Nephron progenitor cell (in vitro differentiated cells): ENCODE measurements at regions not wholly inside any gene's neighbourhood (a gene's known extent, or its start where the extent isn't known, plus 50 kb on each side); places are given as distances from the start of the nearest gene placed in this dataset.

Experiments
- DNase-seq: peaks from one replicate; pipeline ENCODE4 v3.0.0; 2021
- H3K27ac Mint-ChIP-seq: 2 replicates; pipeline ENCODE4 v1.8.0; 2021; ENCODE audit warnings: mild to moderate bottlenecking, moderate library complexity, mixed read lengths
- H3K27me3 Mint-ChIP-seq: 2 replicates; pipeline ENCODE4 v1.8.0; 2021; ENCODE audit warnings: mild to moderate bottlenecking, low read depth, mixed read lengths; ENCODE audit not compliant: poor library complexity
- H3K36me3 Mint-ChIP-seq: 2 replicates; pipeline ENCODE4 v1.8.0; 2021; ENCODE audit warnings: low read depth, mixed read lengths
- H3K4me1 Mint-ChIP-seq: 2 replicates; pipeline ENCODE4 v1.8.0; 2021; ENCODE audit warnings: mixed read lengths
- H3K4me3 Mint-ChIP-seq: 2 replicates; pipeline ENCODE4 v1.8.0; 2021; ENCODE audit warnings: mild to moderate bottlenecking, moderate library complexity, mixed read lengths
- H3K9me3 Mint-ChIP-seq: 2 replicates; pipeline ENCODE4 v1.8.0; 2021; ENCODE audit warnings: mild to moderate bottlenecking, moderate library complexity, mixed read lengths
- TF ChIP-seq, protein P1 (sequence below): fragments of 200-600 bp; sonication (generic); IDR thresholded peaks from 2 replicates; pipeline ENCODE4 v1.5.0; 2021; ENCODE audit warnings: antibody characterized with exemption

DNA sequence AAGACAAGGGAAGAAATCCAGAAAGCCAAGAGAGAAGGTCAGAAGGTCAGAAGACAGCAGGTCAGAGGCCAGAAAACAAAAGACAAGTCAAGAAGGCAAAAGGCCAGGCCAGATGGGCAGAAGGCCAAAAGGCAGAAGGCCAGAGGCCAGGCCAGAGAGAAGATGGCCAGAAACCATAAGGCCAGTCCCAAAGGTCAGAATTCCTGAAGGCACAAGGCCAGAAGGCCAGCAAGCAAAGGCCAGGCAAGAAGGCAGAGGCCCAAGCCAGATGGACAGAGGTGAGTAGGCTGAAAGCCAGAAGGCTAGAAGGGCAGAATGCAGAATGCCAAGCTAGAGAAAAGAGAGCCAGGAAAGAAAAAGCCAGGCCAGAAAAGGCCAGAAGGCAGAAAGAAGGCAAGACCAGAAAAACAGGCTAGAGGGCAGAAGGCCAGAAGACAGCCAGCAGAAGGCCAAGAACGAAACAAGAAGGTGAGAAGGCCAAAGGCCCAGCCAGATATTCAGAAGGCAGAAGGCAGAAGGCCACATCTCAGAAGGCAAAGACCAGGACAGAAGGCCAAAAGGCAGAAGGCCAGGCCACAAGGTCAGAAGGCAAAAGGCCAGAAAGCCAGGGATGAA, 186.3 kb downstream of the TUBA3C start:
- H3K27ac Mint-ChIP-seq = no peak overlapping the region
- no peaks in the 10 kb centered on the region for H3K4me1 Mint-ChIP-seq
- peaks cover 22% of the 10 kb centered on the region for H3K36me3 Mint-ChIP-seq
- DNase-seq = no peak
- peaks cover 100% of the 10 kb centered on the region for H3K9me3 Mint-ChIP-seq
- no peaks in the 10 kb centered on the region for H3K27me3 Mint-ChIP-seq
- H3K4me3 Mint-ChIP-seq = no peak overlapping the region
- TF ChIP-seq, protein P1, sequence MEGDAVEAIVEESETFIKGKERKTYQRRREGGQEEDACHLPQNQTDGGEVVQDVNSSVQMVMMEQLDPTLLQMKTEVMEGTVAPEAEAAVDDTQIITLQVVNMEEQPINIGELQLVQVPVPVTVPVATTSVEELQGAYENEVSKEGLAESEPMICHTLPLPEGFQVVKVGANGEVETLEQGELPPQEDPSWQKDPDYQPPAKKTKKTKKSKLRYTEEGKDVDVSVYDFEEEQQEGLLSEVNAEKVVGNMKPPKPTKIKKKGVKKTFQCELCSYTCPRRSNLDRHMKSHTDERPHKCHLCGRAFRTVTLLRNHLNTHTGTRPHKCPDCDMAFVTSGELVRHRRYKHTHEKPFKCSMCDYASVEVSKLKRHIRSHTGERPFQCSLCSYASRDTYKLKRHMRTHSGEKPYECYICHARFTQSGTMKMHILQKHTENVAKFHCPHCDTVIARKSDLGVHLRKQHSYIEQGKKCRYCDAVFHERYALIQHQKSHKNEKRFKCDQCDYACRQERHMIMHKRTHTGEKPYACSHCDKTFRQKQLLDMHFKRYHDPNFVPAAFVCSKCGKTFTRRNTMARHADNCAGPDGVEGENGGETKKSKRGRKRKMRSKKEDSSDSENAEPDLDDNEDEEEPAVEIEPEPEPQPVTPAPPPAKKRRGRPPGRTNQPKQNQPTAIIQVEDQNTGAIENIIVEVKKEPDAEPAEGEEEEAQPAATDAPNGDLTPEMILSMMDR = no peak

DNA sequence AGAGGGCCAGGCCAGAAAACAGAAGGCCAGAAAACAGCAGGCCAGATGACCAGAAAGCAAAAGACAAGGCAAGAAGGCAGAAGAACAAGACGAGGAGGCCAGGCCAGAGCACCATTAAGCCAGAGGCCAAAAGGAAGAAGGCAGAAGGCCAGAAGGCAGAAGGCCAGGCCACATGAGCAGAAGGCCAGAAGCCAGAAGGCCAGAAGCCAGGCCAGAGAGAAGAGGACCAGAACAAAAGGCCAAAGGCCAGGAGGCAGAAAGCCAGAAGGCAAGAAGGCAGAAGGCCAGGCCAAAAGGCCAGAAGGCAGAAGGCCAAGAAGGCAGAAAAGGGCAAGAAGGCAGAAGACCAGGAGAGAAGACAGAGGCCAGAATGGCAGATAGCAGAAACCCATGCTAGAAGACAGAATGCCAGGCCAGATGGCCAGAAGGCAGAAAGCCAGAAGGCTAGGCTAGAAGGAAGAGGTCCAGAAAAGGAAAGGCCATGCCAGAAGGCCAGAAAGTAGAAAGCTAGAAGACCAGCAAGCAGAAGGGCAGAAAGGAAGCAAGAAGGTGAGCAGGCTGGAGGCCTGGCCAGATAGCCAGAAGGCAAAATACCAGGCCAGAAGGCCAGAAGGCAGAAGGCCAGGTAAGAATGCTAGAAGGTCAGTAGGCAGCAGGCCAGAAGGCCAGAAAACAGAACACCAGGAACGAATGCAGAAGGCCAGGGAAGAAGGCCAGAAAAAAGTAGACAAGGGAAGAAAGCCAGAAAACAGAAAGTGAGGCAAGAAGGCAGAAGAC, 187.6 kb downstream of the TUBA3C start:
- TF ChIP-seq, protein P1 = no peak
- DNase-seq = no peak
- Mint-ChIP-seq H3K27me3 (no peaks in the 10 kb centered on the region), H3K27ac (no peak overlapping the region), H3K4me1 (no peaks in the 10 kb centered on the region), H3K4me3 (no peak overlapping the region), H3K9me3 (peaks cover 99% of the 10 kb centered on the region), H3K36me3 (peaks cover 22% of the 10 kb centered on the region)

DNA sequence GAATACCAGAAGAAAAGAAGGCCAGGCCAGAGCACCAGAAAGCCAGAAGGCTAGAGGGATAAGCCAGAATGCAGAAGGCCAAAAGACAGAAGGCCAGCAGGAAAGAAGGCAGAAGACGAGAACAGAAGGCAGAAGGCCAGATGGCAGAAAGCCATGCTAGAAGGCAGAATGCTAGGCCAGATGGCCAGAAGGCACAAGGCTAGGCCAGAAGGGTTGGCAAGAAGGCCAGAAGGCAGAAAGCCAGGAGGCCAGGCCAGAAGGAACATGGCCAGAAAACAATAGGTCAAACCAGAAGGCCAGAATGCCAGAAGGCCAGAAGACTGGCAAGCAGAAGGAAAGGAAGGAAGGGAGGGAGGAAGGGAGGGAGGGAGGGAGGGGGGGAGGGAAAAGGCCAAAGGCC, 188.8 kb downstream of the TUBA3C start:
- Mint-ChIP-seq H3K36me3 (peaks cover 22% of the 10 kb centered on the region), H3K4me3 (no peak overlapping the region), H3K27ac (no peak overlapping the region), H3K4me1 (no peaks in the 10 kb centered on the region), H3K9me3 (peaks cover 99% of the 10 kb centered on the region), H3K27me3 (no peaks in the 10 kb centered on the region)
- TF ChIP-seq, protein P1 = no peak
- DNase-seq = no peak

DNA sequence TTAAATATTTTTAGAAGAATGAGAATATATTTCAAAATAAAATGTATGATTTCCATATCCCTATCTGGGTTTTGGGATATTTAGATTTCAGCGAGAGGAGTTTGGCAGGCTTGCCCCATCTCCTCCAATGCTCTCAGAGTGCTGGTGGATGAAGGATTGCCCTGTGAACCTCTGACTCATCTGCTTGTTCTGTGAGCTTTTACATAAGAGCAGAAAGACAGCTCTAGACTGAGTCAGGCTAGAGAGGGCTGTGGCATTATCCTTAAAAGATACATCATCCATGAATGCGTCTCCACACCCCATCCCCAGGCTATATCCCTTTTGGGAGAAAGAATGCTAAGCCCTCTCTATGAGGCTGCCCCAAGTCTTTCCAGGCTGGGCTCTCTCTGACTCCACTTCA, 190.6 kb downstream of the TUBA3C start:
- peaks cover 99% of the 10 kb centered on the region for H3K9me3 Mint-ChIP-seq
- no peak overlapping the region for H3K27ac Mint-ChIP-seq
- TF ChIP-seq, protein P1 = no peak

DNA sequence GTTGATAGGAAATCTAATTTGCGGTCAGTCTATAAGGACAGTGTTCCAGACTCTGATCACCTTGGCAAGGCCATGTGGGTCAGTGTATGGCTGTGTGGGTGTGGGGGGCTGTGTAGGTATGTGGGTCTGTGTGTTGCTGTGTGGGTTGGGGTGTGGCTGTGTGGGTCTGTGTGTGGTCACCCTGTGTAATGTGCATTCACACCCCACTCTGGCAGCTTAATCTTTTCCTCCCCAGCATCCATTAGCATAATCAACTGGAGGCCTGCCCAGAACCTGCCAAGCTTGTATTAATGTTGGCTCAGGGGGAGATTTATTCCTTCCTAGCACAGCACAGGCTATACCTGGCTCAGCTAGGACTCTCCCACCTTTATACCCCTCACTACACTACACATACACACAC, 203.2 kb downstream of the TUBA3C start:
- Mint-ChIP-seq H3K4me1 (no peaks in the 10 kb centered on the region), H3K4me3 (no peak overlapping the region), H3K27me3 (peaks cover 4% of the 10 kb centered on the region), H3K9me3 (peaks cover 94% of the 10 kb centered on the region), H3K36me3 (no peaks in the 10 kb centered on the region), H3K27ac (no peak overlapping the region)
- TF ChIP-seq, protein P1 = no peak
- DNase-seq = no peak

More for the DNA sequence above, 190.6 kb downstream of the TUBA3C start:
- Mint-ChIP-seq H3K4me3 (no peak overlapping the region), H3K27me3 (no peaks in the 10 kb centered on the region), H3K36me3 (peaks cover 22% of the 10 kb centered on the region), H3K4me1 (no peaks in the 10 kb centered on the region)
- DNase-seq = no peak

DNA sequence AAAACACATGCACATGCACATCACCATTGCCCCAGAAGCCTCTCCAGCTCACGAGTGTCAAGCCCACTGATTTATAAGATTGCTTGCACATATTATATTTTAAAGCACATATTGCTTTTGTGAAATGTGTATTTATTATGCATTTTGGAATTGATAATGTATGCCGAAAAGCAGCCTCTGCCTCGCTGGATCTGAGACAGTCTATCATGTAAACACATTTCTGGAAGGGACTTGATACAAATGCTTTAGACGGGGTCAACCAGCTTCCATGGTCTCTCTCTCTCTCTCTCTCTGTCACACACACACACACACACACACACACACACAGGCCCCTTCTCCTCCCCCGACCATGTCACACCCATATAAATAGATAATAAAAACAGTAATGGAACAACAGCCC, 203.8 kb downstream of the TUBA3C start:
- Mint-ChIP-seq H3K36me3 (no peaks in the 10 kb centered on the region), H3K27ac (no peak overlapping the region), H3K27me3 (peaks cover 4% of the 10 kb centered on the region), H3K4me1 (no peaks in the 10 kb centered on the region), H3K4me3 (no peak overlapping the region), H3K9me3 (peaks cover 94% of the 10 kb centered on the region)
- TF ChIP-seq, protein P1 = no peak
- DNase-seq = no peak
